GM18508 (cell line): ENCODE measurements at regions not wholly inside any gene's neighbourhood (a gene's known extent, or its start where the extent isn't known, plus 50 kb on each side); places are given as distances from the start of the nearest gene placed in this dataset.

ENCODE experiments used
- ATAC-seq: cut with Tn5 transposase; IDR thresholded peaks from one replicate; pipeline ENCODE4 v1.9.1; 2021; ENCODE audit warnings: moderate number of reproducible peaks; ENCODE audit not compliant: insufficient read depth, unreplicated experiment

DNA sequence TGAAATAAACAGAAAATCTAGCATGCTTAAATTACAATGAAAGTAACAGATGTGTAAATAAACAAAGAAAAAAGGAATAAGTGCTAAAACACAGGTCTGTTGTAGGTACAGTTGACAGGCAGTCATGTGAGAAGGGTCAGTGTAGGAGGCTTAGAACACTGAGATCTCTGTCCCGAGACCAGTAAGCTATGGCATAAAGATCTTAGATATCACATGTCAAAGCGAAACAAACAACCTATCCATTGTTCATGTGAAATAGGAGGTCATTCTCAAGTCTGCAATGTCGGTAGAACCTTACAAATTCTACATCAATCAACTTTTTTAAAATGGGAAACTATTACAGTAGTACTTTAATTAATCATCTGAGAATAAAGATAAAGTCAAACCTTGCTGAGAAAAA lies 428.9 kb upstream of the ADGRL2 start:
- ATAC-seq: no peak

DNA sequence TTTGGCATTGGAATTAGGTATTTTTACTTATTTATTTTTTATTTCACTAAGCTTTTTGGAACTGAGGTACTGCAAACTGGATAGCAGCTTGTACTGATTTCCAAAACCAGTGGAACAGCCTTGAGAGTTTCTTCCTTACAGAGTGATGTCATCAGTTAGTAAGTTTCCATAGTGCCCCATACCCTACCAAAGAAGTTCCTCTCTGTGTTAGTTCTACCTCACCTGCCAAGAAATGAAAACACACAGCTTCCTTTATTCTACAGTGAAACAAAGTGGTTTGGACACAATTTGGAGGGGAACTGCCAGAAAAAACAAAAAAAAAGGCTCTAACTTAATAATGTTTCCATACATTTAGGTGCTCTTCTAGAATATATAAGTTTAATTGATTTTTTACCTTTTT lies 430.9 kb upstream of the ADGRL2 start:
- no peak for ATAC-seq

DNA sequence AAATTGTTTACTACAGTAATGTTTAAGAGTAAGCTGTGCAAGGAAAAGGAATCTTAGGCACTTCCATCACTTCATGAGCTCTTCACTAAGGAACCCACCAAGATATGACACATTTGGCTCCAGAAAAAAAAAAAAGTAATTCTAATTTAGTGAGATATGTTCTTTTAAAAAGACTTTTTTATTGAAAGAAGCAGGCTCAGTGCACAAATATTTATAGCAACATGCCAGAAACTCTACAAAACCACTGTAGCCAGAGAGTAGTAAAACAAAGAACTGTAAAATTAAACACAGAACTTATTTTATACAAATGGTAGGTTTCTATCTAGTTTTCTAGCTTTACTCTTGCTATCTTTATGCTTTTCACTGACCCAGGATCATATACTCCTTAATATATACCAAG lies 434.6 kb upstream of the ADGRL2 start:
- no peak for ATAC-seq

DNA sequence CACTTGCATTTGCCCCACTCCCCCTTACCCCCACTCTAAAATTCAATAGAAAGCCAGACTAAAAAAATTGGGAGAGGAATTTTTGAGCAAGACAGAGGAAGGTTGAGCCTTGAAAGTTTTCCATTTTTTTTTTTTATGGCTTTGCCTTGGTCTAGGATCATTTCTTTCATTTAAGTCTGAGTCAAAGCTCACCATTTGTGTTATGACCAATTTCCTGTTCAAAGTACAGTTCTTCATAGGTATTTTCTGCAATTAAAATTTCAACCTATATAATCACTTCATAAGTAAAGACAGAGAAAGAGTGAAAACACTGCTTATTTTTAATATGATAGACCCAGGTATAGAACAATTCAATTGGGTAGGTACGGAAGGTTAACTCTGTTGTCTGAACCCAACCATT lies 436.6 kb upstream of the ADGRL2 start:
- ATAC-seq: no peak

DNA sequence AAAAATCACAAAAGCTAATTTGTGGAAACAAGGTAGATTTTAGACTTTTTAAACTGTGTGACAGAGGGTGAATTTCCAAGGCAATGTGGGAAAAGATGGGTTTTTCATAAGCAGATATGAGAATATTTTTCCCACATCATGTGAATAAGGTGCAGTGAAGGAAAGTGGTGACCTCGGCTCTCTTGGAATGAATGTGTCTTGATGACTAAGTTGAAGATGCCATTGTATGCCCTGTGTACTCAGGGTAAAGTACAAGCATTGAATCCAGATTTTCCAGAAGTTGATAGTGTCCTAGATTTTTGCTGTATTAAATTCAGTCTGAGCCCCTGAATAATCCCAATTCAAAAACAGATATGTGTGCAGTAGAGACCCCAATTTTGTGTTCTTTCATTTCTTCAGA lies 442.6 kb upstream of the ADGRL2 start:
- no peak for ATAC-seq

DNA sequence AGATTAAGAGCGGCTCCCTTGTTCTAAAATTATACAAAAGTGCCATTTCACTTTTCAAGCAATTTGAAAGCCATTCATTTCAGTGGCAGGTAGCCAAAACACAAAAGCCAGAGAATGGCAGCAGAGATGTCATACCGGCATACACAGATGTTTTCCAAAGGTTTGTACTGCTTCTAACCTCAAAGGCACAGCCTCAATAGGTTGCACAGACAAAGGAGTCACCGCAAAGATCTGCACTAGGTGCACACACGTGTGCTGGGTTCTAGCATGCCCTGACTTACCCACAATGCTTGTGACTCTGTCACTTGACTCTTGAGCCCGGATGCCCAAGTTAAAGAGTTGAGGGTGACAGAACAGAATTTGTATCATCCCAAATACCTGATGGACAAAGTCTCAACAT lies 448.9 kb upstream of the ADGRL2 start:
- ATAC-seq: no peak

DNA sequence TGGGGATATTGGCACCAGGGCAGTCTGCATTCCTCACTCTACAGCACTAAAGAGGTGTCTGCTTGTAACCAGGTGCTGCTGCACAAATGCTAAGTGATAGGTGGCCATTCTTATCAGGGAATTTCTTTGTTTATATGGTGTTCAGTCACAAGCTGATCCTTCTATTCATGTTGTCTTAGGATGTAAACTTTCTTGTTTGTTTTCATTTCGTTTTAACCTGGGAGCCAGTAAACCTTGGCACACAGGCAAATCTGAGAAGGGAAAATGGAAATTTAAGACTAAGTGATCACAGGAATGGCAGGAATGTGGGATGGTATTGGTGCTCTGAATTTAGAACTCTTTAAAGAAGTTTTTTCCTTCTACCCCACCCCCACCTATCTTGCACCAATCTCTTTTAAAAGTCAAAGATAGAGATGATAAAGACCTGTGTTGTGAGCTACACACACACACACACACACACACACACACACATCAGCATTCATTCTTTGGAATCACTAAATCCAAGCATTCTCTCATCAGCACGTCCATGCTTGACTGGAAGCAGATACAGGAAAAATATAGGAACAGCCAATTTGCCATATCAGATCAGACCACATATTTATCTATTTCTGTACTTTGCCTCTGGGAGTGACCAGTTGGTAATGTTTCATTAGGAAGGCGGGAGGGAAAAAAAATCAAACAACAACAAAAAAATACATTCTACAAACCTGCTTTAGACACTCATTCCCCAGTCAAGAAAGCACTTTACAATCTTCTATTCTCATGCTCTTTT lies 451.4 kb upstream of the ADGRL2 start:
- no peak for ATAC-seq

DNA sequence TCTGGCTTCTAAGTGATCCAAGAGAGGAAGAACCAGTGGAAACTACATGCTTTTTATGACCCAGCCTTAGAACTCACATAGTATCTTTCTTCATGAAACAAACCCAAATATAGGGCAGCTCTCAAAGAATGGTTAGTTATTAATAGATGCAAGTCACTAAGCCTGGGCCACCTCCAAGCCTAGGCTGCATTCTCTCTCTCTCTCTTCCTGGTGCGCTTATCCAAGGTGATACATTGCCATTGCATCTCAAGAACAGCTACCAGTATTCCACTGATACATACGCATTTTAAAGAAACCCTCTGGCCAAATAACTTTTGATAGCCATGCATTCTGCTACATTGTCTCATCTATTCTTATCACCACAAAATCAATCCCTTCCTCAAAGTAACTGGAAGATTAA lies 455.6 kb upstream of the ADGRL2 start:
- no peak for ATAC-seq

DNA sequence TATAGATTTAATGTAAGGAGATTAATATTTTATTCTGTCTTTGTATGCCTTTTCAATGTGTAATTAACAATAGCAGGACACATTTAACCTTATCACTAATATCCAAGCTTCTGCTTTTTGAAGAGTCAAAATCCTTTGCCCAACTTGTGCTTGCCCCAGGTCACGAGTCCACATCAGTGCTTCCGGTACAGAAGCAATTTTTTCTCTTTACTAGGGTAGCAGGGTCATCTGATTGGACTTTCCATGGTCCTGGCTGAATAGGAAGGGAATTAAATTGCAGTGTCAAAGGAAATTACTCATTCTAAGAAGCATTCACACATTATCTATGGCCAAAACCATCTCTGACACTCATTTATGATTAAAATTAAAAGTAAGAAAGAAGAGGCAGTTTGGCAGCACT lies 460.5 kb upstream of the ADGRL2 start:
- no peak for ATAC-seq

DNA sequence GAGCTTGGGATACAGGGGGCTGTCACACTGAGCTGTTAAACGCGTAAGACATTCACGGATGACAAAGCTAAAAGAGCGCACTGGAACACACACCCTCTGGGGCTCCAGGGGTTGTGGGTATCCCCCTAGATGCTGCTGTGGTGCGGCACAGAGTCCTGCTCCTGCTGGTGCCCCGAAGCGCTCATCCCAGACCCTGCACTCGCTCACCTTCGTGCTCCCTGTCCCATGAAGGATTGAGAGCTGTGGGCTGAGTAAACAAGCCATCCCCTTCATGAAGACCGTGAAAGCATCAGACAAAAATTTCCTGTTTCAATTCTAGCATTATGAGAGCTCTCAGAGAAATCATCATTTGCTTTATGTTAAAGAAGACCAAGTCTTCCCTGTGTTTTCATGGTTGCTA lies 463.5 kb upstream of the ADGRL2 start:
- no peak for ATAC-seq

DNA sequence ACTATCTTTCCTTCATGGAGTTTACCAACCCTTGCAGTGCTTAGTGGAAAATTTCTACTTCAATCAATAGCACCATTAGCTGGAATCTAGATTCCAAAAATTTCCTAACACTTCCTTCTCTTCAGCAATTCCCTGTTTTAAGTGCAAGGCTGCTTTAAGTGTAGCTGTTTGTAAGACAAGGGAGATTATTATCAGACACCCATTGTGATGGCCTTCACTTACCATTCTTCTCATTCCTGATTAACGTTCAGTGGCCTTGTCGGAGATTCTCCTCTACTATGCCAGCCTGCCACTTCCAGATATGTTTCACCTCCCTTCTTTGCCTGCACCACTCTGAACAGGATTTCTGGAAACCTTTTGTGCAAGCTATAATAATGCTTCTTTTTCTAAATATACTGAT lies 464.9 kb upstream of the ADGRL2 start:
- no peak for ATAC-seq

DNA sequence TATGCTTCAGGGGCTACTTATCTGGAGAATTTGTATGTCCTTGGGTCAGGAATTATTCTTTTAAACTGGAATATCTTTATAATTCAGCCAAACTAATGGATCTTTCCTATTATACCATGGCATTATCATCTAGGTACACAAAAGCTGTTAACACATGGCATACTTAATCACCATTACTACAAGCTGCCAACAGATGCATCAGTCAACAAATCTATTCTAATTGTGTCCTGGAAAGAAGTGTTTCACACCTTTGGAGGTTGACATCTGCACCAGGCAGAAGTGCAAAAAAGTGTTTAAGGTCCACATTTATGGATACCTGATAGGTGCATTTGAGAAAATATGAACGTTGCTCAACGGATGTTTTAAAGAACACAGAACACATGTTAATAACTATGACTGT lies 470.2 kb upstream of the ADGRL2 start:
- ATAC-seq: no peak

DNA sequence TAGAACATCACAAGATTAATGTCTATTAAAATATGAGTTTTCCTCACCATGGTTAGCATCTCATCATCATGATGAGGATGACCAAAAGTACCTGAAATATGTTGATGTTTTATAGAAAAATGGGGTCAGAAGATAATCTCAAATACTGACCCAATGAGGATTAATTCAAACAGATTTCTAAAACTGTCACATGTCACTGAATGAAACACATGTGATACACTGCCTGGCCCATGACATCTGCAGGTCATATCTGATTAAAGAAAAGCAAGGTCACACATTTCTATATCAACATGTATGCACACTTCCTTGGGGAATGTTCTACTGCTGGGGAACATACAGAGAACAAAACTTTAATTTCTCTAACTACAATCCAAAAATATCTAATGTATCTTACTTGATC lies 470.6 kb upstream of the ADGRL2 start:
- ATAC-seq: no peak

DNA sequence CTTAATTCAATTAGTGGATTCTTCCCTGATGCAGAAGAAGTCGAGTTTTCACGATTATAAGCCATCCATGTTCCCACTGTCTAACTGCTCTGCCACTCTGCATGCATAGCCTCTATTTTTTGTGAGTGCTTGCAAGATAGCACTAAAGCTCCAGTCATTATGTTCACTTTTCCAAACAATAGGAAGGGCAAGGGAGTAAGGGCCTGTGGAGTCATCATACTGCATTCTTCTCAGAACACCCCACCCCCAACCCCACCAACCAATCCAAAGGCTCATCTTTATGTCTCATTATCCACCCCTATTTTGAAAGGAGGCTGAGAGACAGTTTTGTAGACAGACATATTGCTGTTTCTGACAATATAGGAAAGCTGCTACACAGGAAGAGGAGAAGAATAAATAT lies 471.7 kb upstream of the ADGRL2 start:
- no peak for ATAC-seq

DNA sequence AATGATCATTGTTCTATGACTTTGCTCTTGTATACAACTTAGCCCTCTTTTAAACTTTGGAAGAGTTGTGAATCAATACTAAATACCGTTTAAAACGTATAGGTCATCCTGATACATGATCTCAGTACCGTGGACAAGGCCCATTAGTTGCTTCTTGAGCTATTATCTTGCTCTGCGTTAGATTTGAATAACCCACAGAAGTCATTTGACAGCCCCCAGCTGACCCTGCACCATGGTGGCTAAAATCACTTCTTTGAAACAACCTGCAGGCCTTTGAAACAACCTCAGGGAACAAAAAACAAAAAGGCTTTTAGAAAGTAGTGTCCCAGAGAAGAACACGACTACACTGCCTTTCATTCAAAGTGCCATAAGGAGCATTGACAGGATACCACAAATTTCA lies 473.0 kb upstream of the ADGRL2 start:
- no peak for ATAC-seq

DNA sequence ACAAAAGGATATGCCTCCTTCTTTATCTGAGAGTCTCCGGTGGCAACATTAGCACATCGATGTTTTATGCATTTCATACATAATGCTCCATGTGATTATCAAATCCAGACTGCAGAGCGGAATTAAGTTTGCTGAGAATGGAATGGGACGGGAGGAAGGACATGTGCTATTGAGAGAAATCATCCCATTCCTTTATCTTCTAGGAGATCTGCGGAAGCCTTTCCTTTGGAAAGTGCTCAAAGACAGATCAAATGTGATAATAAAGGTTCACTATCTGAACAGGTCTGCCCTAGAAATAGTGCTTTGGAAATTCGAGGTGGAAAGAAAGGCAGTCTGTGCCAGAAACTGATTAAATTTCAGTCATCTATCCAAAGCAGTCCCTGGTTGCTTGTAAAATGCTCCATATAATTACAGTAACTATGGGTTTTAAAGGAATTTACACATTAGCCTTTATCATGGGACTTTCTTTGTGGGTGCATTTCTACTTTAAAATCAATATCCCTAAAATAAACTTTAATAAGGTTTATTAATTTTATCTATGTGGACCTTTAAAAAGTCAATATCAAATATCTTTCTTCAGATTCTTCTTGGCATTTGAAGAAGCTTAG lies 473.5 kb upstream of the ADGRL2 start:
- ATAC-seq: no peak

DNA sequence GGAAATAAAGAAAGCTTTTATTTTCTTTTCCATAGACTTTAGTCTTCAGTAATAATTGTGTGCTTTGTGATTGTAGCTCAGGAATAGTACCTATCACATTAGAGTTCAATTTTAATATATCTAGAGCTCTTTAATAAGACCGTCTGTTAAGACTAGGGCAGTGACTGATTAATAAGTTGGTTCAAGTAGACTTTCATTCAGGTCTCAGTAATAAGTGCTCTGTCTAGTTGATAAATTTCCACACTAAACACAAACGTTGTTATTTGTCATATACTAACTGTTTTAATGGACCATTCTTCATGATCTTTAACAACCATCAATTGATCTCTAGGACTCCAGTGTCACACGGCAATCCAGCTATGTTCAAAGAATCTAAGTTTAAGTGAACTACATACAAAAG lies 474.5 kb upstream of the ADGRL2 start:
- ATAC-seq: no peak

DNA sequence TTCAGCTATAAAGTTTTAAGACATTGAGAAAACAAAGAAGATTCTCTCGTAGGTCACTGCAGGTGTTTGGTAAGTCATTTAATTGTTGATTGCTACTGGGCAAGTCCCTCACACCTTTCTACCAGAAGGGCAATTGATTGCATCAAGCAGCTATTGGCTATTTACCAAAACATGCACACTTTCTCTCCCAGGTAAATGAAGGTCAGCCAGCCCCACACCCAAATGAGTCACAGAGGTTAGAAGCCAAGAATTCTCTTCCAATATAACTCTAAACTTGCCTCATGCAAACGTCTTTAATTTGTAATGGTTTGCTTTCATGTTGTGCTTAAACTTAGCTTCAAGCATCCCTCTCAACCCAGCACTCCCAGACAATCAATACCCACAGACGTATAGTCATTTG lies 475.3 kb upstream of the ADGRL2 start:
- ATAC-seq: no peak

DNA sequence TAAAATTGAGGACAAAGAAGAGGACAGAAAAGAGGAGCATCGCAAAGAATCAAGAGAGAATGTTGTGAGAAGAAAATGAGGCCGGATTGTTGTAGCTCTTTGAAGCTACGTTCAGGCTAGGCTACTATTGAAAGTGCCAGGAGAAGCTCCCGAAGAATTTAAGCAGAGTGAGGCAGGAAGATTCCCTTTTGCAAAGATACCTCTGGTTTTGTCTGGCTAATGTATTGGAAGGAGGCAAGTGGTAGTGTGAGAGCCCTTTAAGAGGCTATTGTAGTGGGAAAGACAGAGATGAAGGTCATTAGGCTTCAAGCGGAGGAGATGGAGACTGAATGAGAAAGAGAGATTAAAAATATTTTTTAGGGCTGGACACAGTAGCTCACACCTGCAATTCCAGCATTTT lies 476.9 kb upstream of the ADGRL2 start:
- no peak for ATAC-seq

DNA sequence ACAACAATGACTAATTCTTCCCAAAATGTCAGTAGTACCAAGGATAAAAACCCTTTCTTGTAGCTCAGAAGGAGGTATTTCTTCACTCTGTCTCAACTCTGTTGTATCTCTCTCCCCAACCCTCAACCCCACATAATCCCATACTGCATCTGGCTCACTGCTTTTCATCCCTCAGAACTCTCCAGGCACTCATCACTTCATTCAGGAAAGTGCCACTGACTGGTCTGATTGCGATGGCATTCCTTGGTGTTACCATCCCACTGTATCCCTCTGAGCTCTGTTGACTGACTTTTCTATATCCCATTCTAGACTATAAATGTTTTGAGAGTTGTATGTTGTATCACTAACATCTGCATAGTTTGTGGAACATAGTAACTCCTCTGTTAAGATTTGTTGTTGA lies 483.5 kb upstream of the ADGRL2 start:
- no peak for ATAC-seq

DNA sequence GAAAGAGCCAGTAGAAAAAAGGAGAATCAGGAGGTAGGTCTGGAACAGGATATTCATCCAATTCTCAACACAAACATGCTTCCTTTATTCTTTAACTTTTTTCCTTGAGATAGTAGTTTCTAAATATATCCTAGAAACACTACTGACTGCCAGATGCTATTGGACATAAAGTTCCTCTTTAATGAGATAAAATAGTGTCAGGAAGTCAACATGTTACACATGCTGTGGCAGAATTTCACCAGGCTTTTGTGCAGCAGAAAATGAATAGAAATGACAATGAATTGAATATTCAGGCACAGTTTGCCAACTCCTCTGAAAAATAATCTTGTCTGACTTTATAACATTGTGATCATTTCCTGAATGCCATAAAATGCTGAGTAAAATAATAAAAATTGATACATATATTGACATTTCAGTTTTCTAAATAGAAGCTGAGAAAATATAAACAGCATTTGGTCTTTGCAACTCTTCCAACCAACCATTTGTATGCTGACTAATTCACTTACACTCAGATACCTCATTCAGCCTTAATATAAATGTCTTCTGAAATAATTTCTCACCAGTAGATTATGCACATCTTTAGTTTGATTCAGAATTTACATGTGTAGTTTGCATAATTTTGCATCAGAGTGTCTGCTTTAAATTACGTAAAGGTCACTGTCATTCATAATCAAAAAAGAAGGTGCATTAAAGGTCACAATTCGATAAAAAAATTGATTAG lies 486.1 kb upstream of the ADGRL2 start:
- ATAC-seq: no peak

DNA sequence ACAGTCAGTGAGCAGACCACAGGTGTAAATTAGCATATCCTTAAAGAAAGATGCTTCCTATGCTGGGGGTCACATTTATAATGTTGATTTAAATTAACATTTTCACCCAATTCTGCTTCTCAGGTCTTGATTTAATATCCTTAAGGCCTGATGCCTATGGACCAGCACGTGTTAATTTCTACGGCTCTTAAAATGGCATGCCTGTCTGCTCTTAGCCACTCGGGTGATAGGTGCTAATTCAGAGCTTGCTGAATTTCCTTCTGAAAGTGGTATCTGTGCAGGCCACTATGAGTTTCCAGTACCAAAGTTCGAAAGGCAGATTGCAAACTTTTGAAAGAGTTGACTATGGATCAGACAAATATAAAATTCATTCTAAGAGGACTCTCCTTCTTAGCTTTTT lies 487.4 kb upstream of the ADGRL2 start:
- ATAC-seq: no peak
